ENCODE measurements at regions not wholly inside any gene's neighbourhood (a gene's known extent, or its start where the extent isn't known, plus 50 kb on each side); places are given as distances from the start of the nearest gene placed in this dataset.

- TF ChIP-seq CTCF (IDR thresholded peaks at IDR 0.05) (no peak), POLR2A (IDR thresholded peaks at IDR 0.05) (no peak)
Measured at GRCh38 chr2:134002391-134002790, 251.5 kb upstream of the MGAT5 start.
